SK-N-MC (cell line): ENCODE measurements at regions not wholly inside any gene's neighbourhood (a gene's known extent, or its start where the extent isn't known, plus 50 kb on each side); places are given as distances from the start of the nearest gene placed in this dataset.

ENCODE experiments used
- EZH2 ChIP-seq: fragments of 200-600 bp; sonication (generic); IDR thresholded peaks from one replicate; pipeline ENCODE4 v1.6.1; 2017; ENCODE audit warnings: antibody characterized with exemption
- POLR2AphosphoS5 ChIP-seq: IDR thresholded peaks from 2 replicates; pipeline ENCODE4 v1.6.1; 2012; ENCODE audit warnings: mild to moderate bottlenecking, low read depth, low read length, borderline replicate concordance

DNA sequence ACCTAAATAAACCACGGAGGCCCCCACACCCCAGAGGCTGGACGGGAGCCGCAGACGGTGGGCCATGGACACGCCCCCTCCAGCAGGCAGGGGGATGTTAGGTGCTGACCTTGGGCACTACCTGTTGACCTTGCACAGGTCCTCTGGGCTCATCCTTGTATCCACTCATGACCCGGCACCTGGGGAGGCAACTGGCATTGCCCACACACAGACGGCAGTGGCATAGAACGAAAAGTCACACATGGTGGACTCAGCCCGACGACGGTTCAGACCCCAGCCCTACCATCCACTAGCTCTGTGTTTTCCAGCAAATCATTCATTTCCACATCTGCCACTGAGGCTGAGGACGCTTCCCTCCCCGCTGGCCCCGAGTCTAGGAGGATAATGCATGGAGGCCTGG lies 247.7 kb upstream of the PPP2R2D start:
- TF ChIP-seq POLR2AphosphoS5, result no peak
- TF ChIP-seq EZH2, result no peak
